Right hindlimb (tissue), 1 donor: ENCODE measurements at regions not wholly inside any gene's neighbourhood (a gene's known extent, or its start where the extent isn't known, plus 50 kb on each side); places are given as distances from the start of the nearest gene placed in this dataset.
"Not testable (repeated sequence)": the region's sequence is repeated elsewhere in the genome, so short reads cannot be mapped to it uniquely, and the experiment has no call there.

ENCODE experiments used
- DNase-seq: peaks from one replicate; pipeline ENCODE4 v3.0.0-alpha.2; 2018

DNA sequence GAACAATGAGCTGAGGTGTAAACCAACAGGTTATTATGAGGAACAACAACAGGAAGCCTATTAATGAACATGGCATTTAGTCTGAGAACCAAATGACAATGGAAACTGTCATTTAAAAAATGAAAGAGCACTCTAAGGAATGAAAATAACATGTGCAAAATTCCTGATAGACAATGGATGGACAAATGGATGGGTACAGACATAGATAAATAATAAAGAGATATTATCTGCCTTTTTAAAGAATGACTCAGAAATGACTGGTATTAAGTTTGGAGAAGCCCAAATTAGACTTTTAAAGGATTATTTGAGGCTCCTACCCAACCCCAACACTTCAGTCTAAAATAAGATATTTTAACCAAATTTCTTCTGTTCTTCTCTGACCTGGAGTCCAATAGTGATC, 650.5 kb upstream of the ZNF385D start:
- DNase-seq, result no peak

GRCh38 chr3:22414239-22414638, 663.2 kb upstream of the ZNF385D start:
- DNase-seq, result no peak

DNA sequence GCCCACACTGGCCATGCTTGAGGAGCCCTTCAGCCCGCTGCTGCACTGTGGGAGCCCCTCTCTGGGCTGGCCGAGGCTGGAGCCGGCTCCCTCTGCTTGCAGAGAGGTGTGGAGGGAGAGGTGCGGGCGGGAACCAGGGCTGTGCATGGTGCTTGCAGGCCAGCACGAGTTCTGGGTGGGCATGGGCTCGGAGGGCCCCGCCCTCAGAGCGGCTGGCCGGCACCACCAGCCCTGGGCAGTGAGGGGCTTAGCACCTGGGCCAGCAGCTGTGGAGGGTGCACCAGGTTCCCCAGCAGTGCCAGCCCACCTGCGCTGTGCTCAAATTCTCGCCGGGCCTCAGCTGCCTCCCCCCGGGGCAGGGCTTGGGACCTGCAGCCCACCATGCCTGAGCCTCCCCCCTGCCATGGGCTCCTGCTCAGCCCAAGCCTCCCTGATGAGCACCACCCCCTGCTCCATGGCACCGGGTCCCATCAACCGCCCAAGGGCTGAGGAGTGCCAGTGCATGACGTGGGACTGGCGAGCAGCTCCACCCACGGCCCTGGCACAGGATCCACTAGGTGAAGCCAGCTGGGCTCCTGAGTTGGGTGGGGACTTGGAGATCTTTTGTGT, 665.9 kb upstream of the ZNF385D start:
- peak; percentile 16 for DNase-seq

- no peak for DNase-seq
Observed at GRCh38 chr3:22419261-22419660, 668.3 kb upstream of the ZNF385D start.

- no peak for DNase-seq
Observed at GRCh38 chr3:22421589-22421988, 670.6 kb upstream of the ZNF385D start.

GRCh38 chr3:22431334-22431733, 680.3 kb upstream of the ZNF385D start:
- no peak for DNase-seq

DNA sequence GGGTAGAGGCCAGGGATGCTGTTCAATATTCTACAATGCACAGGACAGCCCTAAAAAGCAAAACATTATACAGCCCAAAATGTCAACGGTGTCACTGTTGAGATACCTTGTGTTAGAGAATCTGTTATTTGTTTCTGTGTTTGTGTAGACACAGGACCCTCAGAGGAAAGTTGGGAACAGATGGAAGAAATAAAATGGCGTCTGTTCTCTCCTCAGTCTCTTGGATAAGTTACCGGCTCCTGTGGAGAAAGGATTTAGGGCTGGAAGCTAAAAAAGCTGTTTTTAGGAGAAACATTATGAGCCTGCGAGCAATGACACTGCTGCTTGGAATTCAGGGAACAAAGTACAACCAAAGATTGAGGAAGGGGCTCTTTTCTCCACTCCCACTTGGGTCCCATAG, 688.6 kb upstream of the ZNF385D start:
- no peak for DNase-seq

- no peak for DNase-seq
Observed at GRCh38 chr3:22441711-22442110, 690.7 kb upstream of the ZNF385D start.

DNA sequence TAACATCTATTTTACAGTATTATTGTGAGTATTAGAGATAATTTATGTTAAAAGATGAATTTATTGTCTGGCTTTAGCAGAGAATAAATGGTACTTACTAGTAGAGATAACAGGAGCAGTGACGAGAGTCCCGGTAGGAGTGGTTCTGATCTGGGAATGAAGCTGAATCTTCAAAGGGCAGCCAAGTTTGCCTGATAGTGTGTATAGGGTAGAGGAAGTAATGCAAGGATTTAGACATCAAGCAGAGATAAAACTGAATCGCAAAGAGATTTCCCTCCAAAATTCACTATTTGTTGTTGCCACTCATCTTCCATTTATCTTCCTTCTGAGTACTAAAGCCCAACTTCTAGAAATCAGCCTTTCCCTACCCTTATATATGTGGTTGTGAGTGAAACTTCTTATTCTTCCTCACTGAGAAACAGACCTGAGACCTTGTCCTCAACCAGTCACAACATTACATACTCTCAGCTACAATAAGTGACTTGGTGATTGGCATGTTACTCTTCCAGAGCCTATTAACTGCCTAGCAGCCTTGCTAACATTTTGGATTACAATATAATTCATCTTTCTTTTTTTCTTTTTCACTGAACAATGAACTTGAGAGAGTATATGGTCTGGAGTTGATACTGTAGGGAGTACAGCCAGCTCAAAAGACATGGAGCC, 692.7 kb upstream of the ZNF385D start:
- no peak for DNase-seq

DNA sequence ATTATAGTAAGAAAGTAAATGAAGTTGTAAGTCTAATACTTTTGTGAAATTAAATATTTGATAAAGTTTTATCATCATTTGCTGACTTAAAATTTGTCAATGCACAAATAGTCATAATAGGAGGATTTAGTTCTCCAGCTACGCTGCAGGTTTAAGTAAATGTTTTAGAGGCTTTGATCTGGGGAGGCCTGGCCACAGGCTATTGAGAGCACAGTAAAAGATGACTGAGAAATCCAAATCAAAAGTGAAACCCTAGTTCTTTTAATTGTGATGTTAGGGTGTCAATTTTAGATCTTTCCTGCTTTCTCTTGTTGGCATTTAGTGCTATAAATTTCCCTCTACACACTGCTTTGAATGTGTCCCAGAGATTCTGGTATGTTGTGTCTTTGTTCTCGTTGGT, 694.3 kb upstream of the ZNF385D start:
- DNase-seq, result not testable (repeated sequence)

GRCh38 chr3:22450786-22451400, 699.9 kb upstream of the ZNF385D start:
- peak; percentile 27 for DNase-seq

DNA sequence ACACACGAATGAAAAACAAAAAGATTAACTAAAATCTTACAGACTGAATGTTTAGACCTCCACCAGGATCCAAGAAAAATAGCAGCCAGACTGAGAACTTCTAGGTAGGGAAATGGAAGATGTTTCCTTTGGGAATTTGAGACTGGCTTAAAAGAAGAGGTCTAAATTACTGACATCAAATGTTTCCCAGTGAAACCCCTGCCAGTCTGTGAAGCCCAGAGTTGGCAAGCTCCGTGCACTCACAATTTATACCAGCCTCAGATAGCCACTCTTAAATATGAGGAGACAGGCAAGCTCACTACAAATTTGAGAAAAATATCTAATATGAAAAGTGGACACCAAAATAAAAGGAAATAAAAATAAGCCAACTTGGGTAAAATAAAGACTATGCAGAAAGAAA, 700.5 kb upstream of the ZNF385D start:
- no peak for DNase-seq

DNA sequence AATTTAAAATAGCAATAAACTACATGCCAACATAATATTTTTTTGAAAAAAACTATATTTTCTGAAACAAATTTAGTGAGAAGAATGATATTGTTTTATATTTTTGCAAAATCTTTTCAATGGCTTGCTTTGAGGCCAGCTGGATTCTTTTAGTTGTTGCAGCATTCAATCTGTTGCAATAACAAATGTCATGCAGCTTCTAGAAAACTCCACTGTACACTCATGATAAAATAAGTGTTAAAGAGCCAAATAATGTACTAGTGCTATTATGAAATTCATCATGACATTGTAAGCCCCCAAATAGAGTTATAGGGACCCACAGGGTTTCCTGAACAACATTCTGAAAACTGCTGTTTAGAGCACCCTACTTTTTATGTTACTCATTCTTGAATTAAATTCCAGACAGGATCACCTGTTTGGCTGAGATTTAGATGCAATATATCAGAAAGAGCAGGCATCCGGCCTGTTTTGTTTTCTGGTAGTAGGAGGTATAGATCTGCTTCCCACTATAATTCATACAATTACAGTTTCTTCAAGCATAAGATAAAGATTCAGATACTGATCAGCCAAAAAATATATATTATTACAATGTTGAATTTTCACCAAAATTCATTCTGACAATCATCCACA, 703.0 kb upstream of the ZNF385D start:
- no peak for DNase-seq

DNA sequence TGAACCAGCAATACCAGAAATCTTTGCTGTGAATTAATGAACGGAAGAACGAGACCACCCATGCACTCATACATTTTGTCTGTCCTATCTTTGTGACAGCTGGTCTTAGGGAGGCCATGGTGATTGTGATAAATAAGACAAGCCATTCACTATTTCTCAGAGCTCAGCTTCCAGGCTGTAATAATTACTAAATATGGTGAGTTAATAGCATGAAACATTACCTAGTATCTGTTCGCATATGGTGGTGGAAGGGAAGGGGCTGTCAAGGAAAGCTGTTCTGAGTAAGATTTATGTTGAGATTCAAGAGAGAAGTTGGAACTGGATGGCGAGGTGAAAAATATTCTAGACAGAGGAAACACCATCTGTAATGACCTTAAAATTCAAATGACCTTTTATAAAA, 719.0 kb upstream of the ZNF385D start:
- DNase-seq, result no peak

DNA sequence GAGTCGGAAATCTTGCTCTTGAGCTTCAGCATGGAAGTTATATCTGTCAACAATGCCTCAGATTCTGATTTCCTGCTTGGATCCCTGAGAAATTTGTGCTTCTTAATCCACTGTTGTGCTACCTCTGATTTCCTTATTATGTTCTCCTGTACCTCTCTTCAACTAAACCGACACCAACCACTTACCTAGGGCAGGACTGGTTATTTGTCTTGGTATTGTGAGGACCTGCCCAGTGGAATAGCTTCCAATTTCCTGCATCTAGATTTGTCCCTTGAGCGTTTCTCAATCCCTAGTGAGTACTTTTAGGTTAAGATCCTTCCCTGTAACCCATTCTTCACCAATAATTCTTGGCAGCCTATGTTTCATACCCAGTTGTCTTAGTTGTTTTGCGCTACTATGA, 720.5 kb upstream of the ZNF385D start:
- no peak for DNase-seq

GRCh38 chr3:22474706-22475445, 723.9 kb upstream of the ZNF385D start:
- peak; percentile 17 for DNase-seq

DNA sequence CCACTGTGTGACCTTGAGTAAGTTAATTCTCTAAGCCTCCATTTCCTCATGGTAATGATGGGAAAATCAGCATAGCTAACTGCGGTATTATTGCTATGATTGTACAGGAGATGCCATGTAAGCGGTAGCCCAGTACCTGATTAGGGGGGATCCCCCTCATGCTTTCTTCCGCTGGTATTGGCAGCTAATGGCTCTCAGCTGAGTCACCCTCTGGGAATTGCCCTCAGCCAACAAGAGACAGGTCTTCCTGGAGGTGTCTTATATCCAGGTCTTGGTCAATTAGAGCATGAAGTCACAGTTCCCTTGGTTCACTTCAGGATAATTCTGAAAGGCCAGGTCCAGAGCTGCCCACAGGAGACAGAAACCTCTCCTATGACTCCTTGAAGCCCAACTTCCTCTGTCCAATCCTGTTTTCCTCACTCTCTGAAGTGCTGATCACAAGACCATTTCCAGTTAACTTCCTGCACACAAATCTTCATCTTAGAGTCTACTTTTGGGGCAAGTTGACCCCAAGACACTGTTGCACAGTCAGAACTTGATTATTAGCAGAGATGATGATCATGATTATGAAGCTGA, 724.7 kb upstream of the ZNF385D start:
- no peak for DNase-seq

- DNase-seq, result no peak
Observed at GRCh38 chr3:22476976-22477375, 726.0 kb upstream of the ZNF385D start.

DNA sequence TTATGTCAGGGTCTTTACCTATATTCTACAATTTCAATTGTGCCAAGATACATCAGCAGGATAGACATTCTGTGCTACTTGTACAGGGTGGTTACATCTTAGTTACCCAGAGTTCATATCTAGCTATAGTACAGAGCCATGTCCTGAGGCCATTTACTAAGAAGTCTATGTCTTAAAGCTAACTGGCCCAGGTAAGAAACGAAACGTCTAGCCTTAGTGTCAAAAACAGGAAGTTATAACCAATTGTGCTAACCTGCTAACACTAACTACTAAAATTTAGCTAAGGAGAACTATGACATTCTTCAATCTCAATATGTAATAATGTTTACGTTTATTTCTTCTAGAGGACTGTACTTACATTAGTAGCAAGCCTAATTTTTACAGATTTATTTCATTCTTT, 717.2 kb upstream of the UBE2E2 start:
- no peak for DNase-seq

DNA sequence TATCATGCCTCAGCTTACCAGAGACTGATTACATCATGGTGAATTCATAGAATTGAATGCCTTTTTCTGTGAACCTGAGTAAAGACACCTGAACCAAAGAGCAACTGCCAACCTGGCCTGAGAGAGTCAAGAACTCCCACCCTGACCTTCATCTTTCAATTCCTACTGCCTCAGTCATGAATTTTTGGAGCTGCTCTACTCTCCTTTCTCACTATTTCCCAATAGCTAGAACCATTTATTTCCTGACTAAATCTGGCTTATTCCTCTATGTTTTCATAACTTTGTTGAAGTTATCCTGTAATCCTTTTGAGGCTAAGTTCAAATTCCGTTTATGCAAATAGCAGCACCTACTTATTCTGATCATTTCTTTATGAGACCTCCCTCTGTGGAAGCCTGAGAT, 712.4 kb upstream of the UBE2E2 start:
- no peak for DNase-seq

DNA sequence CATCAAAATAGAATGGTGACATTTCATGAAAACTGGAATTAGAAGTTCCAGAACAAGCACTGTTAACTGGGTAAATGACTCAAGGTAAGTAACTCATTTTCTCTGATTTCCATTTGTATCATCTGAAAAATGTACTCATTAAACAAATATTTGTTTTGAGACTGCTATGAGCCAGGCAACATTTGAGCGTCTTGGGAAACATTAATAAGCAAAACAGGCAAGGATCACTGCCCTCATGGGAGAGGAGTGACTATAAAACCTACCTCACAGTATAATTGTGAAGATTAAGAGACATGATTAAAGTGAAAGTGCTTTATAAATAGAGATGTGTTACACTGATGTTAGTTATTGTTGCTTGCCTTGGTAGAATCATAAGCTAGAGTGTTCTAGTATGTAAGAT, 711.8 kb upstream of the UBE2E2 start:
- no peak for DNase-seq

DNA sequence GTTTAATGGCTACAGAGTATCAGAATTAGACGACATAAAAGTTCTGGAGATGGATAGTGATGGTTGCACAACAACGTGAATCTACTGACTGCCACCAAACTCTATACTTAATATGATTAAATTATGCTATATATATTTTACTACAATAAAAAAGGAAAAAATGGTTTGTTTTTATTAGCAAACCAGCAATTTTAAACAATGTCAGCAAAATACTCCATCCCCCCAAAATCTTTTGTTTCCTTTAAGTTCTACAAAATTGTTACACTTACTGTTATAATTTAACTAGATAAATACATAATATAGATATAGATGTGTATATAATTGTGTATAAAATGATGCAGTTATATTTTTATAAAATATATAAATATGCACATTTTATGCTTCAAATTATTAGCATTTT, 710.8 kb upstream of the UBE2E2 start:
- DNase-seq, result no peak

DNA sequence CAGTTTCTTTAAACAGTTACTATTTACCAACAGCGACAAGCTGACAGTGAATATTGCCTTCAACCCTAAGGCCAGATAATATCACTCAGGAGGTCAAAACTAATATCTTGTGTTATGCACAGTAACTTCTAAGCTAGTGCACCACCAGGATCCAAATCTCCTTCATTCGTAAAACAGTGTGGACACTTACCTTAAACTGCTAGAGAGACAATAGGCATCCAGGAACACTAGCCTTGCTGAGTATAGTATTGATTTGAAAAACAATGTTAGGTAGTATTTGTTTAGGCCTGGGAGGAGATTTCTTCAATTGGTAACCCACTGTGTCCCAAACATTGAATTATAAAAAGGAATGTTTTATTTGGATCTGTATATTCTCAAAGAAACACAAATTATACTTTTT, 707.9 kb upstream of the UBE2E2 start:
- DNase-seq, result no peak
